ENCODE measurements at regions not wholly inside any gene's neighbourhood (a gene's known extent, or its start where the extent isn't known, plus 50 kb on each side); places are given as distances from the start of the nearest gene placed in this dataset.

DNA sequence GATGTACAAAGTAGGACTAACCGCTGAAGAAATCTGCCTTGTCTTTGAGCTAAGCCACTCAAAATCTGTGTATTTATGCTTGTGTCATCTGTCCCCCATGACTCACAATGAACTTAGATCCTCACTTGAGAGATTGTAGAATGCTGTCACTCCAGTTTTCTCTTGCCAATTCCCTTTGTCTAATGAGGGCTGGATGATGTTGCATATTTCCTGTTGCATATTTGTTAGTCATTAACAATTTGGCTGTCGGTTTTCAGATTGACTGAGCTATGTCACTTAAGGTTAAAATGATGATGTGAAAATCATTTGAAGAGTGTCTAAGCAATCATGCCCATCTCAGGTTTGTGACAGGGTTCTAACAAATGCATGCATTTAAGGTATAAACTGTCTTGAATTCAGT lies 481.7 kb downstream of the CDH10 start:
- TF ChIP-seq EZH2 (conservative IDR thresholded peaks at IDR 0.05; ENCODE audit: low read depth, low read length), result no peak
- TF ChIP-seq, protein P1, sequence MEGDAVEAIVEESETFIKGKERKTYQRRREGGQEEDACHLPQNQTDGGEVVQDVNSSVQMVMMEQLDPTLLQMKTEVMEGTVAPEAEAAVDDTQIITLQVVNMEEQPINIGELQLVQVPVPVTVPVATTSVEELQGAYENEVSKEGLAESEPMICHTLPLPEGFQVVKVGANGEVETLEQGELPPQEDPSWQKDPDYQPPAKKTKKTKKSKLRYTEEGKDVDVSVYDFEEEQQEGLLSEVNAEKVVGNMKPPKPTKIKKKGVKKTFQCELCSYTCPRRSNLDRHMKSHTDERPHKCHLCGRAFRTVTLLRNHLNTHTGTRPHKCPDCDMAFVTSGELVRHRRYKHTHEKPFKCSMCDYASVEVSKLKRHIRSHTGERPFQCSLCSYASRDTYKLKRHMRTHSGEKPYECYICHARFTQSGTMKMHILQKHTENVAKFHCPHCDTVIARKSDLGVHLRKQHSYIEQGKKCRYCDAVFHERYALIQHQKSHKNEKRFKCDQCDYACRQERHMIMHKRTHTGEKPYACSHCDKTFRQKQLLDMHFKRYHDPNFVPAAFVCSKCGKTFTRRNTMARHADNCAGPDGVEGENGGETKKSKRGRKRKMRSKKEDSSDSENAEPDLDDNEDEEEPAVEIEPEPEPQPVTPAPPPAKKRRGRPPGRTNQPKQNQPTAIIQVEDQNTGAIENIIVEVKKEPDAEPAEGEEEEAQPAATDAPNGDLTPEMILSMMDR (CRISPR knock-in tag; IDR thresholded peaks at IDR 0.05), result no peak
- no peak for TF ChIP-seq FOSL1 (CRISPR knock-in tag; IDR thresholded peaks at IDR 0.05; ENCODE audit: borderline replicate concordance)
- no peak for TF ChIP-seq ZFX (CRISPR knock-in tag; IDR thresholded peaks at IDR 0.05; ENCODE audit: low read depth)
- TF ChIP-seq POLR2AphosphoS2 (IDR thresholded peaks at IDR 0.05; ENCODE audit: low read depth, low read length), result no peak

Data from HepG2 (cell line).